HEK293 (cell line): ENCODE measurements at regions not wholly inside any gene's neighbourhood (a gene's known extent, or its start where the extent isn't known, plus 50 kb on each side); places are given as distances from the start of the nearest gene placed in this dataset.

ENCODE experiments used
- CTCF ChIA-PET: fragments of 350-600 bp; formaldehyde crosslinking; extraction: SDS; loops from one replicate; lab custom pipeline; 2021; ENCODE audit warnings: antibody characterized with exemption; lab: Yijun Ruan, JAX
- POLR2A ChIA-PET: fragments of 300-600 bp; formaldehyde crosslinking; extraction: SDS; loops from one replicate; lab custom pipeline; 2020; ENCODE audit warnings: antibody characterized with exemption, inconsistent platforms; lab: Yijun Ruan, JAX
- H3K27ac ChIP-seq: fragments of 200-500 bp; sonication (Bioruptor generic); 2 replicates; pipeline ENCODE4 v1.5.1; 2014; ENCODE audit warnings: low read depth, low read length, control low read depth, inconsistent platforms; ENCODE audit errors: extremely low read depth
- H3K36me3 ChIP-seq, 2 experiments: fragments of 200-500 bp in 1 of 2; sonication (Bioruptor generic) in 1 of 2; 1 replicate in 1 of 2; 2 replicates in 1 of 2; pipeline ENCODE4 v1.5.1; 2014 to 2017; ENCODE audit warnings: inconsistent platforms in 2 of 2, low read length in 2 of 2; ENCODE audit not compliant: control insufficient read depth in 2 of 2, insufficient read depth in 1 of 2
- H3K4me1 ChIP-seq: fragments of 200-500 bp; sonication (Bioruptor generic); 2 replicates; pipeline ENCODE4 v1.5.1; 2014; ENCODE audit warnings: mild to moderate bottlenecking, low read length, inconsistent platforms; ENCODE audit not compliant: control insufficient read depth, insufficient read depth
- H3K4me3 ChIP-seq: 2 replicates; pipeline ENCODE4 v1.5.1; 2011; ENCODE audit warnings: low read depth, mild to moderate bottlenecking, control low read depth, low read length, moderate library complexity
- H3K9me3 ChIP-seq: fragments of 200-500 bp; sonication (Bioruptor generic); 2 replicates; pipeline ENCODE4 v1.5.1; 2014; ENCODE audit warnings: low read depth, low read length, inconsistent platforms; ENCODE audit not compliant: control insufficient read depth, insufficient read depth
- INSM2 ChIP-seq: fragments of 450-650 bp; formaldehyde crosslinking; IDR thresholded peaks from 2 replicates; pipeline ENCODE4 v1.5.1; 2016; ENCODE audit warnings: missing biosample characterization, missing genetic modification characterization
- SP3 ChIP-seq: fragments of 450-650 bp; formaldehyde crosslinking; IDR thresholded peaks from 2 replicates; pipeline ENCODE4 v1.5.1; 2016; ENCODE audit warnings: missing biosample characterization, missing genetic modification characterization
- ZBTB1 ChIP-seq: fragments of 450-650 bp; formaldehyde crosslinking; IDR thresholded peaks from 2 replicates; pipeline ENCODE4 v1.5.1; 2016; ENCODE audit warnings: missing biosample characterization, missing genetic modification characterization
- ZBTB10 ChIP-seq: fragments of 450-650 bp; formaldehyde crosslinking; IDR thresholded peaks from 2 replicates; pipeline ENCODE4 v1.5.1; 2016; ENCODE audit warnings: missing biosample characterization, missing genetic modification characterization
- ZBTB21 ChIP-seq: fragments of 450-650 bp; formaldehyde crosslinking; IDR thresholded peaks from 2 replicates; pipeline ENCODE4 v1.5.1; 2017; ENCODE audit warnings: missing biosample characterization, missing genetic modification characterization
- ZBTB8A ChIP-seq: fragments of 450-650 bp; formaldehyde crosslinking; IDR thresholded peaks from 2 replicates; pipeline ENCODE4 v1.5.1; 2016; ENCODE audit warnings: missing biosample characterization, missing genetic modification characterization
- ZNF112 ChIP-seq: fragments of 450-650 bp; formaldehyde crosslinking; IDR thresholded peaks from 2 replicates; pipeline ENCODE4 v1.5.0; 2017; ENCODE audit warnings: missing biosample characterization, missing genetic modification characterization
- ZNF404 ChIP-seq: fragments of 450-650 bp; formaldehyde crosslinking; IDR thresholded peaks from 2 replicates; pipeline ENCODE4 v1.5.1; 2017; ENCODE audit warnings: missing biosample characterization, missing genetic modification characterization
- ZNF514 ChIP-seq: fragments of 450-650 bp; formaldehyde crosslinking; IDR thresholded peaks from 2 replicates; pipeline ENCODE4 v1.5.1; 2016; ENCODE audit warnings: missing biosample characterization, missing genetic modification characterization
- ZNF596 ChIP-seq: fragments of 450-650 bp; IDR thresholded peaks from 2 replicates; pipeline ENCODE4 v1.5.0; 2018; ENCODE audit warnings: missing biosample characterization, mild to moderate bottlenecking, missing genetic modification characterization, moderate library complexity
- ZNF645 ChIP-seq: fragments of 450-650 bp; formaldehyde crosslinking; IDR thresholded peaks from 2 replicates; pipeline ENCODE4; 2016; ENCODE audit warnings: missing biosample characterization, missing genetic modification characterization
- ZNF692 ChIP-seq: fragments of 450-650 bp; formaldehyde crosslinking; IDR thresholded peaks from 2 replicates; pipeline ENCODE4 v1.5.1; 2016; ENCODE audit warnings: missing biosample characterization, missing genetic modification characterization
- ZNF707 ChIP-seq: fragments of 450-650 bp; formaldehyde crosslinking; IDR thresholded peaks from 2 replicates; pipeline ENCODE4 v1.5.1; 2016; ENCODE audit warnings: missing biosample characterization, missing genetic modification characterization
- ZNF747 ChIP-seq: fragments of 450-650 bp; formaldehyde crosslinking; IDR thresholded peaks from 2 replicates; pipeline ENCODE4 v1.5.1; 2016; ENCODE audit warnings: missing biosample characterization, missing genetic modification characterization
- ZSCAN4 ChIP-seq: fragments of 450-650 bp; formaldehyde crosslinking; IDR thresholded peaks from 2 replicates; pipeline ENCODE4 v1.5.1; 2017; ENCODE audit warnings: missing biosample characterization, missing genetic modification characterization
- TF ChIP-seq, protein P1 (sequence below): fragments of 450-650 bp; formaldehyde crosslinking; IDR thresholded peaks from 2 replicates; pipeline ENCODE4 v1.5.1; 2016; ENCODE audit warnings: missing biosample characterization, missing genetic modification characterization
- TF ChIP-seq, protein P2 (sequence below): fragments of 450-650 bp; formaldehyde crosslinking; IDR thresholded peaks from 2 replicates; pipeline ENCODE4 v1.5.1; 2016; ENCODE audit warnings: missing biosample characterization, missing genetic modification characterization, borderline replicate concordance
- TF ChIP-seq, protein P3 (sequence below): fragments of 450-650 bp; formaldehyde crosslinking; IDR thresholded peaks from 2 replicates; pipeline ENCODE4 v1.5.1; 2016; ENCODE audit warnings: missing biosample characterization, missing genetic modification characterization

DNA sequence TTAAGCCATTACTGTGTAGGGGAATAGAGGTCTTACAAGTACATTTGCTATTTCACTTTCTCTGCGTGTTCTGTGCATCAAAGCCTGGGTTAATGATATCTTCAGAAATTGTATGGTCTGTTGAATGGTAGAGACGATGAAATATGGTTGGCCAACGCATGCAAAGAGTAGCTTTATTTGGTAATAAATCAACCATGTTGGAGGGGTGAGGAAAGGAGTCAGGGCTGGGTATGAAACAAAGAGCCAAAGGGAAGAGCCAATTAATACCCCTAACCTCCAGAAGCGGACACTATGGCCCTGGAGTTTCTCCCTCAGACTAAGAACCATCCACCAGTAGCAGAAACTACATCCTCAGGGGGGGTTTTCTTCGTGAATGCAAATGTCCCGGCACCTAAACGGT lies 1974.0 kb upstream of the WWC1 start (continued):
- TF ChIP-seq, protein P1, sequence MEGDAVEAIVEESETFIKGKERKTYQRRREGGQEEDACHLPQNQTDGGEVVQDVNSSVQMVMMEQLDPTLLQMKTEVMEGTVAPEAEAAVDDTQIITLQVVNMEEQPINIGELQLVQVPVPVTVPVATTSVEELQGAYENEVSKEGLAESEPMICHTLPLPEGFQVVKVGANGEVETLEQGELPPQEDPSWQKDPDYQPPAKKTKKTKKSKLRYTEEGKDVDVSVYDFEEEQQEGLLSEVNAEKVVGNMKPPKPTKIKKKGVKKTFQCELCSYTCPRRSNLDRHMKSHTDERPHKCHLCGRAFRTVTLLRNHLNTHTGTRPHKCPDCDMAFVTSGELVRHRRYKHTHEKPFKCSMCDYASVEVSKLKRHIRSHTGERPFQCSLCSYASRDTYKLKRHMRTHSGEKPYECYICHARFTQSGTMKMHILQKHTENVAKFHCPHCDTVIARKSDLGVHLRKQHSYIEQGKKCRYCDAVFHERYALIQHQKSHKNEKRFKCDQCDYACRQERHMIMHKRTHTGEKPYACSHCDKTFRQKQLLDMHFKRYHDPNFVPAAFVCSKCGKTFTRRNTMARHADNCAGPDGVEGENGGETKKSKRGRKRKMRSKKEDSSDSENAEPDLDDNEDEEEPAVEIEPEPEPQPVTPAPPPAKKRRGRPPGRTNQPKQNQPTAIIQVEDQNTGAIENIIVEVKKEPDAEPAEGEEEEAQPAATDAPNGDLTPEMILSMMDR (tag by site-specific recombination), result no peak
- TF ChIP-seq, protein P2, sequence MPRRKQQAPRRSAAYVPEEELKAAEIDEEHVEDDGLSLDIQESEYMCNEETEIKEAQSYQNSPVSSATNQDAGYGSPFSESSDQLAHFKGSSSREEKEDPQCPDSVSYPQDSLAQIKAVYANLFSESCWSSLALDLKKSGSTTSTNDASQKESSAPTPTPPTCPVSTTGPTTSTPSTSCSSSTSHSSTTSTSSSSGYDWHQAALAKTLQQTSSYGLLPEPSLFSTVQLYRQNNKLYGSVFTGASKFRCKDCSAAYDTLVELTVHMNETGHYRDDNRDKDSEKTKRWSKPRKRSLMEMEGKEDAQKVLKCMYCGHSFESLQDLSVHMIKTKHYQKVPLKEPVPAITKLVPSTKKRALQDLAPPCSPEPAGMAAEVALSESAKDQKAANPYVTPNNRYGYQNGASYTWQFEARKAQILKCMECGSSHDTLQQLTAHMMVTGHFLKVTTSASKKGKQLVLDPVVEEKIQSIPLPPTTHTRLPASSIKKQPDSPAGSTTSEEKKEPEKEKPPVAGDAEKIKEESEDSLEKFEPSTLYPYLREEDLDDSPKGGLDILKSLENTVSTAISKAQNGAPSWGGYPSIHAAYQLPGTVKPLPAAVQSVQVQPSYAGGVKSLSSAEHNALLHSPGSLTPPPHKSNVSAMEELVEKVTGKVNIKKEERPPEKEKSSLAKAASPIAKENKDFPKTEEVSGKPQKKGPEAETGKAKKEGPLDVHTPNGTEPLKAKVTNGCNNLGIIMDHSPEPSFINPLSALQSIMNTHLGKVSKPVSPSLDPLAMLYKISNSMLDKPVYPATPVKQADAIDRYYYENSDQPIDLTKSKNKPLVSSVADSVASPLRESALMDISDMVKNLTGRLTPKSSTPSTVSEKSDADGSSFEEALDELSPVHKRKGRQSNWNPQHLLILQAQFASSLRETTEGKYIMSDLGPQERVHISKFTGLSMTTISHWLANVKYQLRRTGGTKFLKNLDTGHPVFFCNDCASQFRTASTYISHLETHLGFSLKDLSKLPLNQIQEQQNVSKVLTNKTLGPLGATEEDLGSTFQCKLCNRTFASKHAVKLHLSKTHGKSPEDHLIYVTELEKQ (tag by site-specific recombination), result no peak
- TF ChIP-seq ZBTB10 (tag by site-specific recombination) (no peak), ZNF596 (tag by site-specific recombination) (no peak), ZNF707 (tag by site-specific recombination) (no peak), ZNF404 (tag by site-specific recombination) (no peak), ZNF112 (tag by site-specific recombination) (no peak), ZNF514 (tag by site-specific recombination) (no peak)
- TF ChIP-seq, protein P3, sequence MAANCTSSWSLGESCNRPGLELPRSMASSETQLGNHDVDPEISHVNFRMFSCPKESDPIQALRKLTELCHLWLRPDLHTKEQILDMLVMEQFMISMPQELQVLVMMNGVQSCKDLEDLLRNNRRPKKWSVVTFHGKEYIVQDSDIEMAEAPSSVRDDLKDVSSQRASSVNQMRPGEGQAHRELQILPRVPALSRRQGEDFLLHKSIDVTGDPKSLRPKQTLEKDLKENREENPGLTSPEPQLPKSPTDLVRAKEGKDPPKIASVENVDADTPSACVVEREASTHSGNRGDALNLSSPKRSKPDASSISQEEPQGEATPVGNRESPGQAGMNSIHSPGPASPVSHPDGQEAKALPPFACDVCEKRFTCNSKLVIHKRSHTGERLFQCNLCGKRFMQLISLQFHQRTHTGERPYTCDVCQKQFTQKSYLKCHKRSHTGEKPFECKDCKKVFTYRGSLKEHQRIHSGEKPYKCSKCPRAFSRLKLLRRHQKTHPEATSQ, result no peak

GRCh38 chr5:166320920-166321480 lies 1970.4 kb upstream of the WWC1 start:
- H3K27ac ChIP-seq, result no peak overlapping the region
- no peaks in the 10 kb centered on the region for H3K9me3 ChIP-seq
- H3K4me1 ChIP-seq, result no peaks in the 10 kb centered on the region
- POLR2A ChIA-PET, result no interaction called here
- H3K36me3 ChIP-seq, result no peaks in the 10 kb centered on the region
- CTCF ChIA-PET, result interaction anchor here (0.6 kb wide), 1 partner anchor 15 kb away, joined by 5 read pairs; no protein-coding TSS in a partner anchor
- no peak overlapping the region for H3K4me3 ChIP-seq
- TF ChIP-seq ZBTB8A (tag by site-specific recombination) (no peak), ZSCAN4 (tag by site-specific recombination) (no peak), ZBTB1 (no peak), ZNF692 (tag by site-specific recombination) (no peak), INSM2 (tag by site-specific recombination) (no peak), ZNF747 (no peak), ZNF645 (tag by site-specific recombination) (no peak), ZBTB21 (tag by site-specific recombination) (no peak), SP3 (no peak)
